ENCODE measurements at regions not wholly inside any gene's neighbourhood (a gene's known extent, or its start where the extent isn't known, plus 50 kb on each side); places are given as distances from the start of the nearest gene placed in this dataset.
"Not testable (repeated sequence)": the region's sequence is repeated elsewhere in the genome, so short reads cannot be mapped to it uniquely, and the experiment has no call there.

DNA sequence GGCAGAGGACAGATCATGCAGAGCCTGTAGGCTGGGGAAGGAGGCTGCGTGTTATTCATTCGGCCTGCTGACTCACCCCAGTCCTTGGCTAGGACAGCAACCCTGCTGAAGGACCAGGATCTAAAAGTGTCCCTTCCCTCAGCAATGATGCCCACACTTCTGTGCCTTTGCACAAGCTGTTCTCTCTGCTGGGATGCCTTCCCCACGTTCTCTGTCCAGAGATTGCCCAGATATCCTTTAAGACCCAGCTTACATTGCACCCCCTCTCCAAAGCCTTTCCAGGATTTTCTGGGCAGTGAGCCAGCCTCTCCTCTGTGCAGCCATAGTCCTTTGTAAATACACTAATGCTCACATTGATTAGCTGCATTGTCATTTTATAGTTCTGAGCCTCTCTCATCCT lies 99.3 kb upstream of the CHD6 start:
- no peak for DNase-seq (ENCODE audit: low read depth)

DNA sequence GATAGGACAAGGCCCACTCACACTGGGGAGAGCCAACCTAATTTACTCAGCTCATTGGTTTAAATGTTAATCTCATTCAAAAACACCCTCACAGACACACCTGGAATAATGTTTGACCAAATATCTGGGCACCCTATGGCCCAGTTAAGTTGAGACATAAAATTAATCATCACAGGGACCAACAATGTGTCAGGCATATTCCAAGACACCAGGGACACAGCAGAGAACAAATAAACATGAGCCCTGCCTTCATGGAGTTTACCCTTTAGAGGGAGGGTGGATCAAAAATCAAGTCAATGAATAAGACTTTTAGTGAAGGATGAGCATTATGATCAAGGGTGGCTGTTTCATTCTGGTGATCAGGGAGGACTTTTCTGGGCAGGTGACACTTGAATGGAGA lies 98.7 kb upstream of the CHD6 start:
- no peak for DNase-seq (ENCODE audit: low read depth)

DNA sequence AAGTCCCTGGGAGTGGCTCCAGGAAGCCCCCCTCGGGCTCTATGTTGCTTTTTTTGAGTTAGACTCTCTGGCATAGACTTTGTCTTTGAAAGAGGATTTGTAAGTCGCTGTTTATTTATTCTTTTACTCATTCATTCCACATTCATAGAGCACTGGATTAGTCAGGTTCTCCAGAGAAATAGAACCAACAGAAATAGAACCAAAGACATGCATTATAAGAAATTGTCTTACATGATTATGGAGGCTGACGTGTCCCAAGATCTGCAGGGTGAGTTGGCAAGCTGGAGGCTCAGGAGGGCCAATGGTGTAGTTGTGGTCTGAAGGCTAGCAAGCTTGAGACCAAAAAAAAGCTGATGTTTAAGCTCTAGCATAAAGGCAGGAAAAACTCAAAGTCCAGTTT lies 98.3 kb upstream of the CHD6 start:
- no peak for DNase-seq (ENCODE audit: low read depth)

DNA sequence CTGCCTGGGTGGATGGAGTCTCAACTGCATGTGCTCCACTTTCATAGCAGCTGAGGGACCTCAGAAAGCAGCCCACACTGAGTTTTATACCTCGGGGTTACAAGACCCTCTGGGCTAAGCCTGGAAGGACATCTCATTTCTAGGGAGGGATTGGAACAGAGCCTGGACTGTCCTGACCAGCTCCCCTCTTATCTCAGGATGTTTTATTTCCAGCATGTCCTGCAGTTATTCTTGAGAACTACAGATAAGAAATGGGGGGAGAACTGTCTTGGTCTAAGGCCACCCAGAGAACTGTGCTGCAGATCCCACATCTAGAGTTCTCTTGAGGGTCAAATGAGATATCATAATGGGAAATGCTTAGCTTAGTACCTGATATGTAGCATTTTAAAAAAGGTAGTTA lies 97.3 kb upstream of the CHD6 start:
- DNase-seq (ENCODE audit: low read depth) = no peak

- DNase-seq (ENCODE audit: low read depth) = no peak
Measured at GRCh38 chr20:41714030-41714429, 95.9 kb upstream of the CHD6 start.

- no peak for DNase-seq (ENCODE audit: low read depth)
Measured at GRCh38 chr20:41704896-41705295, 86.7 kb upstream of the CHD6 start.

- DNase-seq (ENCODE audit: low read depth) = no peak
Measured at GRCh38 chr20:41702647-41703046, 84.5 kb upstream of the CHD6 start.

GRCh38 chr20:41701588-41702348 lies 83.6 kb upstream of the CHD6 start:
- DNase-seq (ENCODE audit: low read depth) = no peak

DNA sequence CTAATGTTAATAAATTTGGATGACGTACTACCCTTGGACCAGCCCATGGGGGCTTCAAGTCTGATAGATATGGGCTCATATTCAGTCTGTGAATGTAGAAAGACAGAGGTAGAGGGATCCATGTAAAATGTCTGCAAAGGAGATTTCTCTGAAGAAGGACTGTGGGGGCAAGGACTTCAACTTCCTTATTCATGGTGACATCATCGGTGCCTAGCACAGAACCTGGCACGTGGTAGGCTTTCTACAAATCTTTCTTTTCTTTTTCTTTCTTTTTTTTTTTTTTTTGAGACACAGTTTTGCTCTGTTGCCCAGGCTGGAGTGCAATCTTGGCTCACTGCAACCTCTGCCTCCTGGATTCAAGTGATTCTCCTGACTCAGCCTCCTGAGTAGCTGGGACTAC lies 81.5 kb upstream of the CHD6 start:
- DNase-seq (ENCODE audit: low read depth) = not testable (repeated sequence)

DNA sequence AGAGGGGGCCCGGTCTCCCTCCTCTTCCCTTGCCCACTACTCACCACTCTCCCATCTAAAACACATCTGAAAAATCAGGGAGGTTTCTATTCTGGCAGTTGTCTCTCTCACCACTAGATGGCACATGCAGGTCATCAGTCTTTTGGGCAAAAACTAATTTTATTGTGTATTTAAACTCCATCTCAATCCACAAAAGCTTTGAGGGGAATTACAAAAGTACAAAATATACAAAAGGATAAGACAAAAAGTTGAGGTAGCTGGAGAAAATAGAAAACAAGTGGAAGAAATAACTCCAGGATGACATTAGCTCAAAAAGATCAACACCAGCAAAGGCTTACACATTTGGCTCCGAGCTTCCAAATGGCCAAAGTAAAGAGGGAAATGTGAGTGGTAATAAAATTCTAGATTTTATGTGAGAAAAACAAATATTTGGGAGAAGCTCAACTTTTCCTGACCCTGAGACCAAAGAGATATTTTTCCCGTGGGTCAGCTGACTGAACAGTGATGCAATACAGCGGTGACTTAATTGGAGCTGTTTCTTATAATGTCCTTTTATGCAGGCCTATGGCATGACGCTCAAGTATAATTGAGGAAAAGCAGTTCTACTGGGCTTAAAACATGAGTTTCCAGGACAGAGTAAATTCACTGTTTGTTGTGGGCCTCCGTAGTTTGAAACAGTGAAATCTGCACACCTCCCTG lies 79.8 kb upstream of the CHD6 start:
- peak; percentile 35 for DNase-seq (ENCODE audit: low read depth)

DNA sequence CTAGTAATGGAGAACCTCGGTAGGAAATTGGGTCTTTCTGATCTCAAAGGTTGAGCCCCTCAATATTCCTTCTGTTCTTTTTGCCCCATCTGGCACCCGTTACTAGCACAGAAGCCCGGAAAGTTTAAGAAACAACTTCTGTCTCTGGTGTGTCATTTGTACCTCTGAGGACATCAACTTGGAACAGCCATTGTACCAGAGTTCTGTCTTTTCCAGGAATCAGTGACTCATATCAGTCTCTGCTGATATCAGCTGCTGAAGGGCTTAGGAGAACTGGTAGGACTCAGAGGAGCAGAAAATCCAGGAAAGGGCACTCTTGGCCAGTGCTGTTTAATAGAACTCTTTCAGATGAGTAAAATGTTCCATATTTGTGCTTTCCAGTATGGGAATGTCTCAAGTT lies 78.3 kb upstream of the CHD6 start:
- peak; percentile 30 for DNase-seq (ENCODE audit: low read depth)

DNA sequence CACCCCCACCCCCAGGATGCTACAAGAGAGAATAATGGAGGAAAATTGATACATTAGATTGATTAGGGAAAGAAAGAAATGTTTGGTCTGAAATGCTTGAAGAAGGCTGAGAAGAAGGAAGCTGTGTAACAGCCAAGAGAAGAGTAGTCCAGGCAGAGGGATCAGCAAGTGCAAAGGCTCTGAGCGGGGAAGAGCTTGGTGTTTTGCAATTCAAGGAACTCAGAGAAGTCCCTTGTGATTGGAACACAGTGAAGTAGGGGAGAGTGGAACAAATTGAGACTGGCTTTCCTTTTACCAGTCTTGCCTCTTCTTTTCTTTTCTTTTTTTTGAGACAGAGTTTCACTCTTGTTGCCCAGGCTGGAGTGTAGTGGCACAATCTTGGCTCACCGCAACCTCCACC lies 76.6 kb upstream of the CHD6 start:
- DNase-seq (ENCODE audit: low read depth) = no peak

DNA sequence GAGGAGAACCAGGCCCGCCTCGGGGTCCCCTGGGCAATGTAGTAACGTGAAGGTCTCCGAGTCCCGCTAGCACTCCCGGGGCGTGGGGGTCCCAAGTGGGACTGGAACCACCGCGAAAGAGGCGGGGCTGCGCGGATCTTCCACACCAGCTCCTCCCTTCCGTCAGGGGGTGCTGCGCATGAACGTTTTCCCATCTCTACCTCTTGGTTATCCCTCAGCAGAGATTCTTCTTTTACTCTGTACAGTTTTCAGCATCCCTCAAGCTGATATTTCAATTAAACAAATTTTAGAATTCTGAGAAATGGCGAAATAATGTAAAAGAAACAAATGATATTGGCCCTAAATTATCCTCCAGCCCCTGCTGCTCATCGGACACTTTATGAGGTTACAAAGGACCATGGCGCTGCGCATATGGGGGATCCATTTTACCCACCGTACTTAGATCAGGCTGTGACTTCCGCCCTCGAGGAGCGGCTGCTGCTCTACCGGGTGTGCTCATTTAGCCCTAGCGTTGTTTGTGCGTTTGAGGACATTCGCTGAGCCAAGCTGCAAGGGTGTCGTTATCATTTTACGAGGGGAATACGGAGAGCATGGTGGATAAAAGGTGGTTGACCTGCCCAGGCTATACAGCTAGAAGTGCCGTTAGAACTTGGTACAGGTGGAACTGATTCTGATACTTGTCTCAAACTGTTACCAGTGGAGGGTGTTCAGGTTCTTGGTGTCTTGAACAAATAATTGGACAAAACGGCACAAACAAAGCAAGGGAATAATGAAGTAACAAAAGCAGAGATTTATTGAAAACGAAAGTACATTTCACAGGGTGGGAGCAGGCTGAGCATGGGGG lies 75.2 kb upstream of the CHD6 start:
- peak; percentile 88 for DNase-seq (ENCODE audit: low read depth)

DNA sequence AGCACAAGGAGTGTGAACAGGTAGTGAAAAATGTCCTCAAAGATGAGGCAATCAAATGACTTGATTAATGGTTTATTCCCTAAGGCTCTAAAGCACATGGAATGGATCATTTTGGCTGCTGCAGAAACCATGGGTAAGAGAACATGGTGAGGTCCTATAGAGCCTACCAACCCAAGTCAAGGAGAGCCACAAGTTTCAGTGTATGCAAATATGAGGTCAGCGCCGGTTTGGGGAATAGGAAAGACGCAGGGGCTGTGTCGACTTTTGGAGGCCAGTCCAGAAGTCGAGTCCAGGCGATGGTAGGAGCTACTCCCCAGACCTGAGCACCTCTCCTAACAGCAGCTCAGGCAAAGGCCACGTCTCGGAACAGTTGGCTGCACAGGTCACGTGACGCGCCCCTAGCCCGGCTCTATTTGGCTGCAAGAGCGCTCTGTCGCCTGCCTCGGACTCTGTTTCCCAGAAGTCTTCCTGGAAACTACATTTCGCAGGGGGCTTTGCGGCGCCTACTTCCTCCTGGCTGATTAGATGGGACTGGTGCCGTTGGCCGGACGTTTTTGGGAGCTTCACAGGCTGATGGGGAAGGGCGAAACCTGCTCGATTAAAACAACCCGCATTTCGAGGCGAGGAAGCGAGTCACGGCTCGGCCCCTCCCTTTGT lies 74.4 kb upstream of the CHD6 start:
- DNase-seq (ENCODE audit: low read depth) = peak; percentile 57

DNA sequence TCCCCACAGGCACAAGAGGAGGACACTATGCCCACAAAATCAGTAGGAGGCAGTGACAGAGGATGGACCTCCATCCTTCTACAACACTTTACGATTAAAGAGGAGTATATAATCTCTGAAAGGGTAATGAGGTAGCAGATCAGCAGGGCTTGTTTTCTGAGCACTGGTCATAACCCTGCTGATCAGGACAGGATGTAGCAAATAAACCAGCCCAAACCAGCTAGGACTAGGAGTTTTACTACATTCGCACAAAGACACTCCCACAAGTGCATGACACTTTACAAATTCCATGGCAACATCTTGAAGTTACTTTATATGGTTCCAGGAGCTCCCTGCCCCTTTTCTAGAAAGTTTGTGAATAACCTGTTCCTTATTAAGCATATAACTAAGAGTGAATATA lies 73.3 kb upstream of the CHD6 start:
- DNase-seq (ENCODE audit: low read depth) = no peak

GRCh38 chr20:41690702-41691101 lies 72.5 kb upstream of the CHD6 start:
- DNase-seq (ENCODE audit: low read depth) = no peak

GRCh38 chr20:41686961-41687360 lies 68.8 kb upstream of the CHD6 start:
- DNase-seq (ENCODE audit: low read depth) = no peak

DNA sequence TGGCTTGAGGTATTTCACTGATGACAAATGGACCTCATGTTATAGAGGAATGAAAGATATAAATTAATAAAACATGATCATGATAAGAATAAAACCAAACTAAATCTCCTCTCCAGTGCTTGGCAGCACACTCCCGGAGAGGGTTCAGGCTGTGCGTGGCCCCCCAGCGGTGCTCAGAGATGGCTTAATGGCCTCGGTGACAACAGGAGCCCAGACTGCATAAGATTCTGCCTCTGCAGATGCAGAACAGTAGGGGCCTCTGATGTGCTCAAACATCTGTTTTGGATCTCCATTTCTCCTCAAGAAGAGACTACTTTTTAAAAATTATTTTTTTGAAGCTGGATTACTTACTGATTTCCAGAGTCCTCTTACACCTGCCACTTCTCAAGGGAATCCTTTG lies 67.0 kb upstream of the CHD6 start:
- not testable (repeated sequence) for DNase-seq (ENCODE audit: low read depth)

DNA sequence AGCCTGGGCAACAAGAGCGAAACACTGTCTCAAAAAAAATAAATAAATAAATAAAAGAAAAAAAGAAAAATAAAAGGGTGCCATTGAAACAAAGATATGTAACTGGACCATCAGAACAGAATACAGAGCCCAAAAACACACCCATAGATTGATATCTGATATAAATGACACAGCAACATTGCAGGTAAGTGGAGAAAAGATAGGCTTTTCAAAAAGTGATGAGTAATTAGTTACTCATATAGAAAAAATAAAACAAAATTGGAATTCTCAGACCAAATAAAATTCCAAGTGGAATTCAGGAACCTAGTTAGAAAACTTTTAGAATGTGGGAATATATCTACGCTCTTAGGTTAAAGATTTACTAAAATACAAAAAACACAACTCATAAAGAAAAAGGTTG lies 60.6 kb upstream of the CHD6 start:
- no peak for DNase-seq (ENCODE audit: low read depth)

DNA sequence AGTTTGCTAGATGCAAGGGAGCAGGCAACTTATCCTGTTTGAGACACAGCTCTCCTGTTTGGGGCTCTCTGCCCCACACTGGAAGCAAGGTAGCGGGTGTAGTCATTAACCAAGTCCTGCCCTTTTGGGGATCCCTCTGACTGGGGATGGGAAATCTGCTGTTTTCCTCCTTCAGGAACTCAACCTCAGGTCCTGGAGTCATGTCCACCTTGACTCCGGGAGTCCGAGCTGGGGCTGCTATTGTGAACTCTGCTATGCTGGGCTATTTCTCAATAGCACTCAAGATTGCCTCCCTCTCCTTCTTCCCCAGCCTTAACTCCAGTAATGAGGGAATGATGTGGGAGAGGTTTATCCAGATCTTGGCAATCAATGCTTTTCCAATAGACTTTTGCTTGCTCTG lies 54.1 kb upstream of the CHD6 start:
- no peak for DNase-seq (ENCODE audit: low read depth)

DNA sequence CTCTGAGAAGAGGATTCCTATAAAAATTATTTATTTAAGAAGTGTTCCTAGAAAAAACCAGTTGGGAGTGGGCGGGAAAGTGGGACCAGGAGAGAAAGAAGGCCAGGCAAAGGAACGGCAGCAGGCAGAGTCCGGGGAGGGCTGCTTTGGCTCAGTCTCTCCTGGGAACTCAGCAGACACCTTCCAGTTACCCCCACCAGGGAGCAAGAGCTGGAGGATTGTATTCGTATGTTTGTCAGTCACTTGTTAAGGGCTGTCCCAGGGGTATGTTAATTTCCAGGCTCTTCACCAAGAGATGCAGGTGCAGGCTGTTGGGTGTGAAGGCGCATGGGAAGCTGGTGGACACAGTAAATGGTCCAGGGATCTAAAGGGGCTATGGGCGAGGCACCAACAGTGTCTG lies 53.0 kb upstream of the CHD6 start:
- no peak for DNase-seq (ENCODE audit: low read depth)

- DNase-seq (ENCODE audit: low read depth) = no peak
Measured at GRCh38 chr20:41670631-41671030, 52.5 kb upstream of the CHD6 start.

Measured in amniotic epithelial cell (primary cell).